Natural killer cell treated with Interleukin-12 subunit alpha and Interleukin-12 subunit beta and Interleukin-15 and Interleukin-18, amount 100 ng/mL, for 72 hours (primary cell): ENCODE measurements at regions not wholly inside any gene's neighbourhood (a gene's known extent, or its start where the extent isn't known, plus 50 kb on each side); places are given as distances from the start of the nearest gene placed in this dataset.
A peak's percentile ranks its signal among the peaks of the same experiment; 100 is the strongest.
"Not testable (repeated sequence)": the region's sequence is repeated elsewhere in the genome, so short reads cannot be mapped to it uniquely, and the experiment has no call there.

Experiments
- ATAC-seq, 2 donors: fragments of 150-1000 bp; cut with Tn5 transposase in 1 of 2; sonication (Bioruptor Pico), chemical (Tn5 transposase) in 1 of 2; 2 replicates each; pipeline ENCODE4 v1.10.0; 2021
- DNase-seq: peaks from one replicate; pipeline ENCODE4 v3.0.0; 2022; ENCODE audit warnings: low spot score
- H3K27ac Mint-ChIP-seq, 2 donors: 1 replicate in 1 of 2; 2 replicates in 1 of 2; pipeline ENCODE4 v1.8.0; 2022; ENCODE audit warnings: mixed read lengths in 2 of 2, mild to moderate bottlenecking in 1 of 2, moderate library complexity in 1 of 2
- H3K27me3 Mint-ChIP-seq, 2 donors: 1 replicate in 1 of 2; 2 replicates in 1 of 2; pipeline ENCODE4 v1.8.0; 2022; ENCODE audit warnings: mixed read lengths in 2 of 2
- H3K36me3 Mint-ChIP-seq: one replicate; pipeline ENCODE4 v1.8.0; 2022; ENCODE audit warnings: mixed read lengths
- H3K4me1 Mint-ChIP-seq, 2 donors: 1 replicate in 1 of 2; 2 replicates in 1 of 2; pipeline ENCODE4 v1.8.0; 2022; ENCODE audit warnings: low read depth in 2 of 2, mixed read lengths in 2 of 2, mild to moderate bottlenecking in 1 of 2
- H3K4me3 Mint-ChIP-seq: one replicate; pipeline ENCODE4 v1.8.0; 2022; ENCODE audit warnings: mixed read lengths
- H3K9me3 Mint-ChIP-seq: 2 replicates; pipeline ENCODE4 v1.8.0; 2022; ENCODE audit warnings: mixed read lengths

- no peak for ATAC-seq
- H3K4me1 Mint-ChIP-seq: no peaks in the 10 kb centered on the region
These were observed 81.9 kb upstream of the SLC25A36 start for GRCh38 chr3:140859592-140860336.

GRCh38 chr3:140863580-140864009 is 78.0 kb upstream of the SLC25A36 start:
- Mint-ChIP-seq H3K27ac (no peak overlapping the region), H3K4me3 (no peak overlapping the region), H3K4me1 (no peaks in the 10 kb centered on the region), H3K9me3 (no peaks in the 10 kb centered on the region), H3K27me3 (peaks cover 10 to 47% of the 10 kb centered on the region in 2 donors), H3K36me3 (no peaks in the 10 kb centered on the region)
- ATAC-seq (no peak), DNase-seq (no peak)

More at GRCh38 chr3:140859592-140860336, 81.9 kb upstream of the SLC25A36 start:
- Mint-ChIP-seq H3K27me3 (peaks cover 12 to 16% of the 10 kb centered on the region in 2 donors), H3K4me3 (no peak overlapping the region), H3K9me3 (no peaks in the 10 kb centered on the region), H3K36me3 (no peaks in the 10 kb centered on the region), H3K27ac (no peak overlapping the region)
- no peak for DNase-seq

- H3K27me3 Mint-ChIP-seq: peaks cover 7 to 30% of the 10 kb centered on the region in 2 donors
- no peak overlapping the region for H3K27ac Mint-ChIP-seq
- no peaks in the 10 kb centered on the region for H3K36me3 Mint-ChIP-seq
- DNase-seq (no peak), ATAC-seq (no peak)
- H3K4me3 Mint-ChIP-seq: no peak overlapping the region
- H3K9me3 Mint-ChIP-seq: no peaks in the 10 kb centered on the region
- H3K4me1 Mint-ChIP-seq: no peaks in the 10 kb centered on the region
These were observed 71.3 kb upstream of the SLC25A36 start for GRCh38 chr3:140870351-140870750.

GRCh38 chr3:140871022-140871421 is 70.6 kb upstream of the SLC25A36 start:
- no peaks in the 10 kb centered on the region for H3K4me1 Mint-ChIP-seq
- DNase-seq (no peak), ATAC-seq (no peak)
- H3K9me3 Mint-ChIP-seq: no peaks in the 10 kb centered on the region
- H3K4me3 Mint-ChIP-seq: no peak overlapping the region
- peaks cover 7 to 24% of the 10 kb centered on the region in 2 donors for H3K27me3 Mint-ChIP-seq
- no peaks in the 10 kb centered on the region for H3K36me3 Mint-ChIP-seq
- no peak overlapping the region for H3K27ac Mint-ChIP-seq

GRCh38 chr3:140872165-140872564 is 69.5 kb upstream of the SLC25A36 start:
- H3K4me1 Mint-ChIP-seq, H3K9me3 Mint-ChIP-seq, H3K4me3 Mint-ChIP-seq, DNase-seq, H3K36me3 Mint-ChIP-seq, H3K27ac Mint-ChIP-seq, ATAC-seq: not testable (repeated sequence)
- peaks cover 13 to 23% of the 10 kb centered on the region in 2 donors for H3K27me3 Mint-ChIP-seq

GRCh38 chr3:140883428-140884040 is 58.1 kb upstream of the SLC25A36 start:
- Mint-ChIP-seq H3K27me3 (peaks cover 18 to 20% of the 10 kb centered on the region in 2 donors), H3K4me3 (no peak overlapping the region), H3K27ac (no peak overlapping the region), H3K4me1 (no peaks in the 10 kb centered on the region), H3K36me3 (no peaks in the 10 kb centered on the region), H3K9me3 (no peaks in the 10 kb centered on the region)
- DNase-seq: no peak
- ATAC-seq: peak in 1 of 2 donors; percentile 41

- not testable (repeated sequence) for H3K4me3 Mint-ChIP-seq, H3K4me1 Mint-ChIP-seq, H3K9me3 Mint-ChIP-seq, H3K27ac Mint-ChIP-seq, H3K36me3 Mint-ChIP-seq, DNase-seq, ATAC-seq
- peaks cover 12 to 23% of the 10 kb centered on the region in 2 donors for H3K27me3 Mint-ChIP-seq
These were observed 55.9 kb upstream of the SLC25A36 start for GRCh38 chr3:140885697-140886096.
